ENCODE measurements at regions not wholly inside any gene's neighbourhood (a gene's known extent, or its start where the extent isn't known, plus 50 kb on each side); places are given as distances from the start of the nearest gene placed in this dataset.

DNA sequence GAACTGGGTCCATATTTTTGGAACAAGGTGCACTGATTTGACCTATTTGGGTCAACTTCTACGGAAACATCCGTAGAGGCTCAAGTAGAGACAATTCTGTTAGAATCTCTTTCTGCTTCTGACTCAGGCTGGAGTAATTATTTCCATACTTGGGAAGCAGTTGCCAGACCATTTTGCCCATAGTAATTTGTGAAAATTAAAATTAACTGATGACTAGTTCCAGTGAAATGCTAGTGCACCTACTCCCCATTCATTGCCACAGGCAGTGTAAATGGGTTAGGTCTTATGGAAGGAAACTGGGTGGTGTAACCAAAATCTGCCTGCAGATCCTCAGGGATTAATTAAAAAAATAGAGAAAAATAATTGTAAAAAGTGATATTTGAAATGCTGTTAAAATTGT lies 201.1 kb downstream of the TENT4A start:
- no peak for DNase-seq
- Histone ChIP-seq H3K27ac (no peak overlapping the region), H3K36me3 (replicated peaks) (no peaks in the 10 kb centered on the region), H3K4me3 (ENCODE audit: low read depth, low read length) (no peak overlapping the region), H3K27me3 (replicated peaks) (no peaks in the 10 kb centered on the region)
- TF ChIP-seq, protein P1, sequence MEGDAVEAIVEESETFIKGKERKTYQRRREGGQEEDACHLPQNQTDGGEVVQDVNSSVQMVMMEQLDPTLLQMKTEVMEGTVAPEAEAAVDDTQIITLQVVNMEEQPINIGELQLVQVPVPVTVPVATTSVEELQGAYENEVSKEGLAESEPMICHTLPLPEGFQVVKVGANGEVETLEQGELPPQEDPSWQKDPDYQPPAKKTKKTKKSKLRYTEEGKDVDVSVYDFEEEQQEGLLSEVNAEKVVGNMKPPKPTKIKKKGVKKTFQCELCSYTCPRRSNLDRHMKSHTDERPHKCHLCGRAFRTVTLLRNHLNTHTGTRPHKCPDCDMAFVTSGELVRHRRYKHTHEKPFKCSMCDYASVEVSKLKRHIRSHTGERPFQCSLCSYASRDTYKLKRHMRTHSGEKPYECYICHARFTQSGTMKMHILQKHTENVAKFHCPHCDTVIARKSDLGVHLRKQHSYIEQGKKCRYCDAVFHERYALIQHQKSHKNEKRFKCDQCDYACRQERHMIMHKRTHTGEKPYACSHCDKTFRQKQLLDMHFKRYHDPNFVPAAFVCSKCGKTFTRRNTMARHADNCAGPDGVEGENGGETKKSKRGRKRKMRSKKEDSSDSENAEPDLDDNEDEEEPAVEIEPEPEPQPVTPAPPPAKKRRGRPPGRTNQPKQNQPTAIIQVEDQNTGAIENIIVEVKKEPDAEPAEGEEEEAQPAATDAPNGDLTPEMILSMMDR (IDR thresholded peaks at IDR 0.05; ENCODE audit: low read depth, low read length, missing control alignments) = no peak
- in situ Hi-C loops (cut with HindIII; ENCODE audit: low pct_ligation_motif_present, low sequenced_read_pairs) = no loop called here

DNA sequence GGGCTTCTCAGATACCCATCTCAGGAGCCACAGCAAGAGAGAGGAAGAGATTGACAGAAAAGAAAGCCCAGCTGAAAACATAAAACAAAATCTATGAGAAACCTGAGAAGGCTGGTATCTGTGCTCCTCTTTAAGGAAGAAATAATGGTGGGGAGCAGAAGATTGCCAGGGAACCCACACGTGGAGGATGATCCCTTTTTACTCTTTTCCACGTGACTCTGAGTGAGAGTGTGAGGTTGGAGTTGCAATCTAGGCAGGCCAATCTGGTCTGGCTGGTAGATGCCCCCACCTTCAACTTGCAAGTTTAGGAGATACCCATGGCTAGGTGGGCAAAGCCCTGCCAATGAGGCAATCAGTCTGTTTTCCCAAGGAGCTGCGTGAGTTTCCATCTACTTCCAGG lies 202.3 kb downstream of the TENT4A start:
- Histone ChIP-seq H3K4me3 (ENCODE audit: low read depth, low read length) (no peak overlapping the region), H3K36me3 (replicated peaks) (no peaks in the 10 kb centered on the region), H3K27me3 (replicated peaks) (no peaks in the 10 kb centered on the region), H3K27ac (no peak overlapping the region)
- no peak for DNase-seq
- TF ChIP-seq, protein P1 (IDR thresholded peaks at IDR 0.05; ENCODE audit: low read depth, low read length, missing control alignments) = no peak
- in situ Hi-C loops (cut with HindIII; ENCODE audit: low pct_ligation_motif_present, low sequenced_read_pairs) = no loop called here

DNA sequence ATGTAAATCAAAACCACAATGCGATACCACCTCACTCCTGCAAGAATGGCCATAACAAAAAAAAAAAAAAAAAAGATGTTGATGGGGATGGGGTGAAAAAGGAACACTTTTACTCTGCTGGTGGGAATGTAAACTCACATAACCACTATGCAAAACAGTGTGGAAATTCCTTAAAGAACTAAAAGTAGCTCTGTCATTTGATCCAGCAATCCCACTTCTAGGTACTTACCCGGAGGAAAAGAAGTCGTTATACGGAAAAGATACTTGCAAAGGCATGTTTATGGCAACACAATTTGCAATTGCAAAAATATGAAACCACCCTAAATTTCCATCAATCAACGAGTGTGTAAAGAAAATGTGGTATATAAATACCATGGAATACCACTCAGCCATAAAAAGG lies 205.0 kb downstream of the TENT4A start:
- H3K27me3 ChIP-seq (replicated peaks) = no peaks in the 10 kb centered on the region
- no peak overlapping the region for H3K4me3 ChIP-seq (ENCODE audit: low read depth, low read length)
- H3K27ac ChIP-seq = no peak overlapping the region
- in situ Hi-C loops (cut with HindIII; ENCODE audit: low pct_ligation_motif_present, low sequenced_read_pairs) = no loop called here
- no peaks in the 10 kb centered on the region for H3K36me3 ChIP-seq (replicated peaks)
- DNase-seq = no peak
- TF ChIP-seq, protein P1 (IDR thresholded peaks at IDR 0.05; ENCODE audit: low read depth, low read length, missing control alignments) = no peak

DNA sequence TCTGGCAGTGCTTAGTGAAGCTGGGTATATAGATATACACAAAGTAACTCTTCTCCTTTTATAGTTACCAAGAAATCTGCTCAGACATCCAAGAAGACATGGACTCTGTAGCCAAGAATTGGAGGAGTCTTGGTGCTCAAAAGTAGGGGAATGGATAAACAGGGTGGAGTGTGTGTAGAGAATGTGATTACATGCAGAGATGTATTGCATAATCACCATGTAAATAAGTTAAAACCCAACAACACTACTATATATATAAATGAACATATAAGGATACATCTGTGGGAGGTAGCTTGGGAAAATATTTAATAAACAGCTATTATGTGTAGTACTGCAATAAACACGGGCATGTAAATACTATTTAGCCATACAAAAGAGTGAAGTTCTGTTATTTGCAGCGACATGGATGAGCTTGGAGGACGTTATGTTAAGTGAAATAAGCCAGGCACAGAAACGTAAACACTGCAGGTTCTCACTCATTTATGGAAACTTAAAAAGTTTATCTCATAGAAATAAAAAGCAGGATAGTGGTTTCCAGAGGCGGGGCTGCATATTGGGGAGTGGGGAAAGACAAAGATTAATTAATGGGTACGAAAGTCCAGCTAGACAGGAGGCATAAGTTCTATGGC lies 207.5 kb downstream of the TENT4A start:
- in situ Hi-C loops (cut with HindIII; ENCODE audit: low pct_ligation_motif_present, low sequenced_read_pairs) = no loop called here
- Histone ChIP-seq H3K27me3 (replicated peaks) (no peaks in the 10 kb centered on the region), H3K4me3 (ENCODE audit: low read depth, low read length) (no peak overlapping the region), H3K27ac (no peak overlapping the region), H3K36me3 (replicated peaks) (no peaks in the 10 kb centered on the region)
- no peak for DNase-seq
- TF ChIP-seq, protein P1 (IDR thresholded peaks at IDR 0.05; ENCODE audit: low read depth, low read length, missing control alignments) = no peak

DNA sequence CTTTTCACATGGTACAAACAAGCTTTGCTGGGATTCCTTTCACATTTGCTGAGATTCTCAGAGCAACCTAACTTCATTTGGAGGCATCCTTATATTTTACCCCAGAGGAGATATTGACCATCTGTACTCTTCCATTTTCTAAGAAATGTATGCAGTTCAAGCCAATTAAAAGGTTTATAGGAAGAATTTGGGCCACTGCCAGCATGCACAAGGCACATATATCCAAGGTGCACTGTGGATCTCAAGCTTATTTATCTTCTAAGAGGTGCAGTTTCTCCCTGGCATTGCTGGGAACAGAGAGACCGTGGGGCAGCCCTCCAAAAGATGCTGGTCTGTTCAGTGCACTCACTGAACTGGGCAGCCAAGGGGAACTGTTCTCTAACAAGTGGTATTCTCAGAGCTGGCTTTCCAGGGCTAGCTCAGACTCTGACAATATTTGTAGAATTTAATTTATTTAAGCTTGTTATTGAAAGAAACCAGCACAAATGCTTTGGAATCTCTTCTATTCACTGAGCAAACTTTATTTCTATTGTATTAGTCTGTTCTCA lies 213.3 kb downstream of the TENT4A start:
- H3K27me3 ChIP-seq (replicated peaks) = no peaks in the 10 kb centered on the region
- TF ChIP-seq, protein P1 (IDR thresholded peaks at IDR 0.05; ENCODE audit: low read depth, low read length, missing control alignments) = no peak
- H3K4me3 ChIP-seq (ENCODE audit: low read depth, low read length) = no peak overlapping the region
- no peak overlapping the region for H3K27ac ChIP-seq
- DNase-seq = no peak
- in situ Hi-C loops (cut with HindIII; ENCODE audit: low pct_ligation_motif_present, low sequenced_read_pairs) = no loop called here
- no peaks in the 10 kb centered on the region for H3K36me3 ChIP-seq (replicated peaks)

DNA sequence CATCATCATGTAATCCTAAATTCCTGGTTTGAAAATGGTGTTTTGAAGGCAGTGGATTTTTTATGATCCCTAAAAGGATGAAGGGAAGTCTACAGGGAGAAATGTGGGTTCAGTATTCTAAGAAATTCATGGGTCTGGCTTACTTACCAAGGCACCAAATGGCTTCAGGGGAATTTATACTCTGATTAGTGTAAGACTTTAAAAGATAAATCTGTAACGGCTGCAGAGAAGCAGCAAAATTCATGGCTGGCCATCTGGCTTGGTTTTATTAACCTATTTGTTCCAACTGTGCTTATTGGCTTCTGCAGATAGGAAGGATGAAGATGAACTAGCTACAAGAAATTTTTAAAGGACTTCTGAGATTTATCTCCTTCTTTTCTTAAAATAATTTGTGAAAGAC lies 222.8 kb downstream of the TENT4A start:
- Histone ChIP-seq H3K4me3 (ENCODE audit: low read depth, low read length) (no peak overlapping the region), H3K27ac (no peak overlapping the region), H3K36me3 (replicated peaks) (no peaks in the 10 kb centered on the region), H3K27me3 (replicated peaks) (no peaks in the 10 kb centered on the region)
- in situ Hi-C loops (cut with HindIII; ENCODE audit: low pct_ligation_motif_present, low sequenced_read_pairs) = no loop called here
- TF ChIP-seq, protein P1 (IDR thresholded peaks at IDR 0.05; ENCODE audit: low read depth, low read length, missing control alignments) = no peak
- DNase-seq = no peak
